CD8-positive, alpha-beta memory T cell (primary cell): ENCODE measurements at regions not wholly inside any gene's neighbourhood (a gene's known extent, or its start where the extent isn't known, plus 50 kb on each side); places are given as distances from the start of the nearest gene placed in this dataset.

ENCODE experiments used
- CTCF ChIA-PET: fragments of 350-600 bp; sonication (Branson Sonifier 250); formaldehyde crosslinking; loops from one replicate; lab custom pipeline; 2021; ENCODE audit warnings: antibody characterized with exemption; lab: Charles Lee
- POLR2A ChIA-PET: fragments of 350-600 bp; sonication (Branson Sonifier 250); formaldehyde crosslinking; loops from one replicate; lab custom pipeline; 2021; ENCODE audit warnings: antibody characterized with exemption; lab: Charles Lee
- DNase-seq, 5 donors: peaks; one replicate each; pipeline versions ENCODE4 v3.0.0 to v3.0.0-alpha.2; 2020 to 2022; ENCODE audit warnings: mixed read lengths in 1 of 5
- H3K27ac ChIP-seq: one replicate; pipeline ENCODE4 v1.7.0; 2013; ENCODE audit warnings: low read depth, mild to moderate bottlenecking, low read length, moderate library complexity
- H3K27me3 ChIP-seq: 2 replicates; pipeline ENCODE4 v1.7.0; 2013; ENCODE audit warnings: low read length, mild to moderate bottlenecking; ENCODE audit not compliant: insufficient read depth, poor library complexity, severe bottlenecking
- H3K36me3 ChIP-seq: 2 replicates; pipeline ENCODE4 v1.7.0; 2013; ENCODE audit warnings: mild to moderate bottlenecking, low read length, moderate library complexity; ENCODE audit not compliant: insufficient read depth
- H3K4me1 ChIP-seq: 2 replicates; pipeline ENCODE4 v1.7.0; 2013; ENCODE audit warnings: mild to moderate bottlenecking, low read length, moderate library complexity; ENCODE audit not compliant: insufficient read depth
- H3K4me3 ChIP-seq: 2 replicates; pipeline ENCODE4 v1.7.0; 2013; ENCODE audit warnings: mild to moderate bottlenecking, low read length
- H3K9me3 ChIP-seq: 2 replicates; pipeline ENCODE4 v1.7.0; 2013; ENCODE audit warnings: mild to moderate bottlenecking, low read length
- H3K27ac Mint-ChIP-seq, 8 donors: one replicate each; pipeline ENCODE4 v1.8.0; 2020 to 2021; ENCODE audit warnings: mixed read lengths in 8 of 8, mild to moderate bottlenecking in 6 of 8, inconsistent platforms in 3 of 8, moderate library complexity in 3 of 8
- H3K27me3 Mint-ChIP-seq, 2 donors: one replicate each; pipeline ENCODE4 v1.8.0; 2020 to 2021; ENCODE audit warnings: mixed read lengths in 2 of 2, mild to moderate bottlenecking in 1 of 2, moderate library complexity in 1 of 2
- H3K36me3 Mint-ChIP-seq, 3 donors: one replicate each; pipeline ENCODE4 v1.8.0; 2020 to 2021; ENCODE audit warnings: mixed read lengths in 3 of 3, inconsistent platforms in 1 of 3, mild to moderate bottlenecking in 1 of 3
- H3K4me1 Mint-ChIP-seq, 3 donors: one replicate each; pipeline ENCODE4 v1.8.0; 2020 to 2021; ENCODE audit warnings: mixed read lengths in 3 of 3, inconsistent platforms in 1 of 3, mild to moderate bottlenecking in 1 of 3
- H3K4me3 Mint-ChIP-seq, 7 donors: one replicate each; pipeline ENCODE4 v1.8.0; 2020 to 2021; ENCODE audit warnings: mixed read lengths in 7 of 7, mild to moderate bottlenecking in 6 of 7, moderate library complexity in 4 of 7, inconsistent platforms in 2 of 7
- H3K9me3 Mint-ChIP-seq, 5 donors: one replicate each; pipeline ENCODE4 v1.8.0; 2020 to 2022; ENCODE audit warnings: mixed read lengths in 5 of 5, mild to moderate bottlenecking in 3 of 5, moderate library complexity in 2 of 5, inconsistent platforms in 1 of 5

DNA sequence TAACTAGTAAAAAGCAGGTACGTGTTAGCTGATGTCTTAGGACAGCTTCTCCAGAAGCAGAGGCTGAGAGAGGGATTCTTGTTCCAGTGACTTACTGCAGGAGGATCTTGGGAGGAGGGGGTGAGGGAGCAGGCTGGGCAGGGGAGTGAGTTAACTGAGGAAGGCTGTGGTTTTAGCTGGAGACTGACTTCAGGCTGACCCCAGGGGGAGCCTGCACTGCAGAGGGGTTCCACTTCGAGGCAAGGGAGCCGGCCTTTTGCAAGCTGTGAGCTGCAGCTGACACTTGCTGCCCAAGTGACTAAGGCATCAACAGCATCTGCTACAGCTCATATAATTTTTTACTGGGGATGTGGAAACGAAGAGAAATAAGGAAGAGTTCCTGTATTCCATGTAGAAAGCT, 50.4 kb upstream of the SOD1 start:
- Mint-ChIP-seq H3K4me3 (no peak overlapping the region), H3K4me1 (peaks cover 0 to 6% (median 2%) of the 10 kb centered on the region in 3 donors), H3K27me3 (peaks cover 27 to 42% of the 10 kb centered on the region in 2 donors), H3K27ac (peak overlapping the region in 1 of 8 donors; percentile 9), H3K36me3 (peaks cover 0 to 4% (median 0%) of the 10 kb centered on the region in 3 donors), H3K9me3 (peaks cover 0 to 4% (median 2%) of the 10 kb centered on the region in 5 donors)
- no peaks in the 10 kb centered on the region for H3K36me3 ChIP-seq
- H3K9me3 ChIP-seq: no peaks in the 10 kb centered on the region
- no peak for DNase-seq
- H3K27ac ChIP-seq: no peak overlapping the region
- H3K4me3 ChIP-seq: no peak overlapping the region
- ChIA-PET CTCF (interaction anchor here (0.9 kb wide), 1 partner anchor 28 kb away, joined by 3 read pairs; no protein-coding TSS in a partner anchor), POLR2A (no interaction called here)
- H3K27me3 ChIP-seq: peaks cover 3% of the 10 kb centered on the region
- no peaks in the 10 kb centered on the region for H3K4me1 ChIP-seq

GRCh38 chr21:31607791-31608190, 51.7 kb upstream of the SOD1 start:
- no peak overlapping the region for H3K4me3 Mint-ChIP-seq
- H3K27me3 ChIP-seq: peaks cover 3% of the 10 kb centered on the region
- peaks cover 0 to 4% (median 0%) of the 10 kb centered on the region in 3 donors for H3K36me3 Mint-ChIP-seq
- H3K27ac Mint-ChIP-seq: no peak overlapping the region
- ChIA-PET POLR2A (no interaction called here), CTCF (no interaction called here)
- H3K27me3 Mint-ChIP-seq: peaks cover 19 to 35% of the 10 kb centered on the region in 2 donors
- H3K9me3 Mint-ChIP-seq: peaks cover 0 to 4% (median 2%) of the 10 kb centered on the region in 5 donors
- H3K9me3 ChIP-seq: no peaks in the 10 kb centered on the region
- no peaks in the 10 kb centered on the region for H3K36me3 ChIP-seq
- DNase-seq: no peak
- no peak overlapping the region for H3K4me3 ChIP-seq
- H3K4me1 ChIP-seq: no peaks in the 10 kb centered on the region
- no peak overlapping the region for H3K27ac ChIP-seq
- H3K4me1 Mint-ChIP-seq: peaks cover 0 to 3% (median 2%) of the 10 kb centered on the region in 3 donors

- Histone ChIP-seq H3K4me3 (no peak overlapping the region), H3K27me3 (peaks cover 3% of the 10 kb centered on the region), H3K4me1 (no peaks in the 10 kb centered on the region), H3K27ac (no peak overlapping the region), H3K36me3 (no peaks in the 10 kb centered on the region), H3K9me3 (no peaks in the 10 kb centered on the region)
- Mint-ChIP-seq H3K9me3 (peaks cover 0 to 3% (median 0%) of the 10 kb centered on the region in 5 donors), H3K4me3 (no peak overlapping the region), H3K27ac (no peak overlapping the region), H3K4me1 (peaks cover 0 to 3% (median 2%) of the 10 kb centered on the region in 3 donors), H3K36me3 (peaks cover 0 to 4% (median 0%) of the 10 kb centered on the region in 3 donors), H3K27me3 (peaks cover 20 to 27% of the 10 kb centered on the region in 2 donors)
- POLR2A ChIA-PET: no interaction called here
- DNase-seq: no peak
- CTCF ChIA-PET: no interaction called here
Observed at GRCh38 chr21:31606081-31606874, 53.2 kb upstream of the SOD1 start.

DNA sequence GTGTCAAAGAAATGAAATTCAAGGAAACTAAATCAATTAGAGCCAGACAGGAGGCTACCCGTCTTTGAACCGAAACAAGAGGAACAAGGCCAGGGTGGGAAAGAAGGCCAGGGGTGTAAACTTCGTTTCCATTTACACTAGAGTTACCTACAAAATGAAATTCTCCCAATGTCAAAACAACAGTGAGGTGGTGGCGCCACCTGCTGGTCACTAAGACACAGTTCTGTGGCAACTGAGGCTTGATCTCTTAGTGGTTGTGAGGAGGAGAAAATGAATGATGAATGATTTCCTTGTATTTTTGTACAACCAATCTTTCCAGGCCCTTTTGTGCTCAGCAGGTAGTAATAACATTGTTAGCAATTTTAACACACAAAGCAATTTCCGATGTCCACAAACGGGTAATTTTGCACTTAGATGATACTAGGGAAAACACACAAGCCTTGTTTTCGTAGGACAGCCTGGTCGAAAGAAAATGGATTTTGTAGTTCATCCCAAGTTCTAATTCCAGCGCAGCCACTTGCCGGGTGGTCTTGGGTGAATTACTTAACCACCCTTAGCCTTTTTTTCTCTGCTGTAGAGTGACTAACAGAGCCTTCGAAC, 54.8 kb upstream of the SOD1 start:
- Mint-ChIP-seq H3K27ac (no peak overlapping the region), H3K4me3 (no peak overlapping the region), H3K9me3 (no peaks in the 10 kb centered on the region), H3K36me3 (peaks cover 0 to 4% (median 0%) of the 10 kb centered on the region in 3 donors), H3K27me3 (peaks cover 14 to 15% of the 10 kb centered on the region in 2 donors), H3K4me1 (peaks cover 0 to 3% (median 2%) of the 10 kb centered on the region in 3 donors)
- Histone ChIP-seq H3K27ac (no peak overlapping the region), H3K4me1 (no peaks in the 10 kb centered on the region), H3K9me3 (no peaks in the 10 kb centered on the region), H3K36me3 (no peaks in the 10 kb centered on the region), H3K4me3 (no peak overlapping the region), H3K27me3 (peaks cover 3% of the 10 kb centered on the region)
- DNase-seq: peak; percentile 34 to 77 (median 53)
- CTCF ChIA-PET: interaction anchor here (0.7 to 1.4 kb wide), 5 partner anchors 9 to 507 kb away, joined by 3 to 6 read pairs (median 3); no protein-coding TSS in a partner anchor
- POLR2A ChIA-PET: no interaction called here

DNA sequence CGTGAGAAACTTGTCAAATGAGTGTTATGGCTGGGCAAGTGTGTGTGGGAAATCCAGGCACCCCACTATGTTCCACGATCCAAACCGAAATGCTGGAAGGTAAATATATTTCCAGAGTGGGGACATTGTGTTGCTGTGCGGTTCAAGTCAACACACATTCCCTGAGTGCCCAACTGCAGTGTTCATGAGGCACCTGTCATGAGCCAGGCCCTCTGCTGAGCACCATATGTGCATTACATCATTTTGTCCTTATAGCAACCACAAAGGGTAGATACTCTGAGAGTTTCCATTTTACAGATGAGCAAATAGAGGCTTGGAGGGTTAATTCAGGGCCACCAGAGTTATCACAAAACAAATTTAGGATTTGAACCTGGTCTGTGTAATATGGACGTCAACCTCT, 59.9 kb upstream of the SOD1 start:
- H3K9me3 Mint-ChIP-seq: peaks cover 0 to 2% (median 0%) of the 10 kb centered on the region in 5 donors
- POLR2A ChIA-PET: no interaction called here

GRCh38 chr21:31599013-31599412, 60.5 kb upstream of the SOD1 start:
- no peaks in the 10 kb centered on the region for H3K27me3 ChIP-seq
- ChIA-PET POLR2A (interaction anchor here (0.6 kb wide), 1 partner anchor 957 kb away, joined by 4 read pairs; no protein-coding TSS in a partner anchor), CTCF (interaction anchor here (0.6 to 1.2 kb wide), 2 partner anchors 18 to 126 kb away, joined by 3 to 4 read pairs; no protein-coding TSS in a partner anchor)
- H3K9me3 ChIP-seq: no peaks in the 10 kb centered on the region
- H3K27ac ChIP-seq: no peak overlapping the region
- Mint-ChIP-seq H3K4me1 (no peaks in the 10 kb centered on the region), H3K36me3 (no peaks in the 10 kb centered on the region), H3K9me3 (peaks cover 0 to 2% (median 0%) of the 10 kb centered on the region in 5 donors), H3K27ac (no peak overlapping the region), H3K4me3 (no peak overlapping the region), H3K27me3 (peaks cover 5 to 6% of the 10 kb centered on the region in 2 donors)
- H3K36me3 ChIP-seq: no peaks in the 10 kb centered on the region
- no peak overlapping the region for H3K4me3 ChIP-seq
- no peaks in the 10 kb centered on the region for H3K4me1 ChIP-seq
- DNase-seq: no peak

More for the DNA sequence above, 59.9 kb upstream of the SOD1 start:
- Mint-ChIP-seq H3K27ac (no peak overlapping the region), H3K4me3 (no peak overlapping the region), H3K4me1 (peaks cover 0 to 2% (median 2%) of the 10 kb centered on the region in 3 donors), H3K36me3 (no peaks in the 10 kb centered on the region), H3K27me3 (peaks cover 6% of the 10 kb centered on the region in 2 donors)
- H3K4me3 ChIP-seq: no peak overlapping the region
- no peaks in the 10 kb centered on the region for H3K36me3 ChIP-seq
- no peaks in the 10 kb centered on the region for H3K9me3 ChIP-seq
- no peak overlapping the region for H3K27ac ChIP-seq
- no peak for DNase-seq
- H3K4me1 ChIP-seq: no peaks in the 10 kb centered on the region
- H3K27me3 ChIP-seq: no peaks in the 10 kb centered on the region
- CTCF ChIA-PET: interaction anchor here (0.6 kb wide), 1 partner anchor 127 kb away, joined by 3 read pairs; no protein-coding TSS in a partner anchor

DNA sequence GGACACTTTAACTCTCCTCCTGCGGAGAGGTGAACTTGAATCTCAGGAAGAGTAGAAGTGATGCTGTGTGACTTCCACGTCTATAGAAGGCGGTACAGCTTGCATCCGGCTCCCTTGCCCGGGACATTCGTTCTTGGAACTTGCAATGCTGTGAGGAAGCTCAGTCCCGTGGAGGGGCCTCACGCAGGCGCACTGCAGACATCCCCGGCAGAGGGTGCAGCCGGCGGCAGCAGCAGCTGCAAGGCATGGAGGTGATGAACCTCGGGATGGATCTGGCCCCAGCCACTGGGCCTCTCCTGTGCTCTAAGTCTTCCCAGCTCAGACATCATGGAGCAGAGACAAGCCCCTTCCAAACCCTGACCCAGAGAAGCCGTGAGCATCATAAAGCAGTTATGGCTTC, 61.8 kb upstream of the SOD1 start:
- no peaks in the 10 kb centered on the region for H3K27me3 ChIP-seq
- no peak overlapping the region for H3K27ac ChIP-seq
- Mint-ChIP-seq H3K9me3 (peaks cover 0 to 2% (median 0%) of the 10 kb centered on the region in 5 donors), H3K27me3 (peaks cover 5 to 6% of the 10 kb centered on the region in 2 donors), H3K4me1 (no peaks in the 10 kb centered on the region), H3K4me3 (no peak overlapping the region), H3K36me3 (no peaks in the 10 kb centered on the region), H3K27ac (no peak overlapping the region)
- no peaks in the 10 kb centered on the region for H3K9me3 ChIP-seq
- DNase-seq: no peak
- no peaks in the 10 kb centered on the region for H3K4me1 ChIP-seq
- POLR2A ChIA-PET: no interaction called here
- no peaks in the 10 kb centered on the region for H3K36me3 ChIP-seq
- CTCF ChIA-PET: interaction anchor here (1.2 kb wide), 1 partner anchor 17 kb away, joined by 4 read pairs; no protein-coding TSS in a partner anchor
- H3K4me3 ChIP-seq: no peak overlapping the region
